Adipocyte (in vitro differentiated cells): ENCODE measurements at regions not wholly inside any gene's neighbourhood (a gene's known extent, or its start where the extent isn't known, plus 50 kb on each side); places are given as distances from the start of the nearest gene placed in this dataset.
"Not testable (repeated sequence)": the region's sequence is repeated elsewhere in the genome, so short reads cannot be mapped to it uniquely, and the experiment has no call there.

Experiments
- DNase-seq: peaks from one replicate; pipeline ENCODE4 v3.0.0-alpha.2; 2015; ENCODE audit warnings: low read depth
- H3K27me3 ChIP-seq: replicated peaks from 2 replicates; pipeline ENCODE4 v1.7.0; 2013; ENCODE audit warnings: mild to moderate bottlenecking, low read length, moderate library complexity; ENCODE audit not compliant: control insufficient read depth, insufficient read depth
- H3K36me3 ChIP-seq: 2 replicates; pipeline ENCODE4 v1.7.0; 2013; ENCODE audit warnings: low read length, mild to moderate bottlenecking, moderate library complexity; ENCODE audit not compliant: control insufficient read depth, insufficient read depth, severe bottlenecking
- H3K4me1 ChIP-seq: 2 replicates; pipeline ENCODE4 v1.7.0; 2013; ENCODE audit warnings: mild to moderate bottlenecking, low read length, moderate library complexity; ENCODE audit not compliant: control insufficient read depth, insufficient read depth
- H3K4me3 ChIP-seq: 2 replicates; pipeline ENCODE4 v1.7.0; 2013; ENCODE audit warnings: mild to moderate bottlenecking, low read length, moderate library complexity
- H3K9ac ChIP-seq: 2 replicates; pipeline ENCODE4 v1.7.0; 2013; ENCODE audit warnings: mild to moderate bottlenecking, low read length, moderate library complexity
- H3K9me3 ChIP-seq: 2 replicates; pipeline ENCODE4 v1.7.0; 2013; ENCODE audit warnings: mild to moderate bottlenecking, low read length, moderate library complexity; ENCODE audit not compliant: control insufficient read depth

GRCh38 chr6:99141906-99142305, 194.2 kb upstream of the FBXL4 start:
- not testable (repeated sequence) for H3K27me3 ChIP-seq

GRCh38 chr6:99138445-99138844, 190.7 kb upstream of the FBXL4 start:
- Histone ChIP-seq H3K36me3 (no peaks in the 10 kb centered on the region), H3K4me1 (no peaks in the 10 kb centered on the region), H3K9ac (no peak overlapping the region), H3K27me3 (peaks cover 6% of the 10 kb centered on the region), H3K9me3 (no peaks in the 10 kb centered on the region), H3K4me3 (no peak overlapping the region)
- no peak for DNase-seq

More at GRCh38 chr6:99141906-99142305, 194.2 kb upstream of the FBXL4 start:
- H3K4me1 ChIP-seq, H3K9me3 ChIP-seq, H3K36me3 ChIP-seq, DNase-seq, H3K9ac ChIP-seq, H3K4me3 ChIP-seq: not testable (repeated sequence)

- no peaks in the 10 kb centered on the region for H3K4me1 ChIP-seq
Observed at GRCh38 chr6:99137314-99137713, 189.6 kb upstream of the FBXL4 start.

GRCh38 chr6:99136488-99136887, 188.7 kb upstream of the FBXL4 start:
- no peak for DNase-seq
- Histone ChIP-seq H3K4me3 (no peak overlapping the region), H3K36me3 (no peaks in the 10 kb centered on the region), H3K4me1 (no peaks in the 10 kb centered on the region), H3K9ac (no peak overlapping the region), H3K9me3 (no peaks in the 10 kb centered on the region), H3K27me3 (peaks cover 6% of the 10 kb centered on the region)

More at GRCh38 chr6:99137314-99137713, 189.6 kb upstream of the FBXL4 start:
- peaks cover 6% of the 10 kb centered on the region for H3K27me3 ChIP-seq
- H3K9ac ChIP-seq: no peak overlapping the region
- no peak for DNase-seq
- H3K4me3 ChIP-seq: no peak overlapping the region
- H3K9me3 ChIP-seq: no peaks in the 10 kb centered on the region
- no peaks in the 10 kb centered on the region for H3K36me3 ChIP-seq

GRCh38 chr6:99132026-99132635, 184.4 kb upstream of the FBXL4 start:
- no peak for DNase-seq
- Histone ChIP-seq H3K9ac (no peak overlapping the region), H3K4me1 (no peaks in the 10 kb centered on the region), H3K4me3 (no peak overlapping the region), H3K9me3 (no peaks in the 10 kb centered on the region), H3K36me3 (no peaks in the 10 kb centered on the region), H3K27me3 (peaks cover 7% of the 10 kb centered on the region)

- Histone ChIP-seq H3K9me3 (no peaks in the 10 kb centered on the region), H3K36me3 (no peaks in the 10 kb centered on the region), H3K9ac (no peak overlapping the region), H3K27me3 (peaks cover 11% of the 10 kb centered on the region), H3K4me1 (no peaks in the 10 kb centered on the region), H3K4me3 (no peak overlapping the region)
- no peak for DNase-seq
Observed at GRCh38 chr6:99130897-99131873, 183.4 kb upstream of the FBXL4 start.

- no peak for DNase-seq
- Histone ChIP-seq H3K9me3 (no peaks in the 10 kb centered on the region), H3K36me3 (no peaks in the 10 kb centered on the region), H3K27me3 (peaks cover 11% of the 10 kb centered on the region), H3K4me1 (no peaks in the 10 kb centered on the region), H3K4me3 (no peak overlapping the region), H3K9ac (no peak overlapping the region)
Observed at GRCh38 chr6:99129835-99130234, 182.1 kb upstream of the FBXL4 start.

- Histone ChIP-seq H3K27me3 (peaks cover 21% of the 10 kb centered on the region), H3K4me3 (no peak overlapping the region), H3K9me3 (no peaks in the 10 kb centered on the region), H3K9ac (no peak overlapping the region), H3K4me1 (no peaks in the 10 kb centered on the region), H3K36me3 (no peaks in the 10 kb centered on the region)
- no peak for DNase-seq
Observed at GRCh38 chr6:99121748-99122147, 174.0 kb upstream of the FBXL4 start.

- Histone ChIP-seq H3K4me3 (no peak overlapping the region), H3K36me3 (no peaks in the 10 kb centered on the region), H3K27me3 (peaks cover 27% of the 10 kb centered on the region), H3K4me1 (no peaks in the 10 kb centered on the region), H3K9me3 (no peaks in the 10 kb centered on the region), H3K9ac (no peak overlapping the region)
- DNase-seq: no peak
Observed at GRCh38 chr6:99120641-99121040, 172.9 kb upstream of the FBXL4 start.

- no peak overlapping the region for H3K9ac ChIP-seq
- no peaks in the 10 kb centered on the region for H3K4me1 ChIP-seq
- no peaks in the 10 kb centered on the region for H3K36me3 ChIP-seq
- H3K4me3 ChIP-seq: no peak overlapping the region
- peak; percentile 73 for DNase-seq
- H3K9me3 ChIP-seq: no peaks in the 10 kb centered on the region
- peaks cover 36% of the 10 kb centered on the region for H3K27me3 ChIP-seq
Observed at GRCh38 chr6:99119109-99120031, 171.6 kb upstream of the FBXL4 start.
